ENCODE measurements at regions not wholly inside any gene's neighbourhood (a gene's known extent, or its start where the extent isn't known, plus 50 kb on each side); places are given as distances from the start of the nearest gene placed in this dataset.

DNA sequence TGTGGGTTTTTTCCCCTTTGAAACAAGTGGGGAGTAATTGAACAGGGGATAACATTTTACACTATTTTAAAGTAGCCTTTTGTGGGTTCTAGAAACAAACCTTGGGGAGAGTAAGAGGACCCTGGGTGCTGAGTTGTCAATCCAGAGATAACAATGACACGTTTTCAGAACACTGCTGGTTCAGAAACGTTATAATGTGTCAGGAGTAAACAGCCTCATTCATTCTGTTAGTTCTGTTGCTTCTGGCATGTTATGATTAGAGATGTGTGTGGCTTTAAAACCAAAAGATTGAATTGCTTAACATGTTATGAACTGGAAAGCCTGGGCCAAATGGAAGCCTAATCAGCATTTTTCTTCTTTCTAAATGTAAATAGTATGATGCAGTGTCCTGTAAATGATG is 680.5 kb upstream of the NOVA1 start:
- TF ChIP-seq, protein P1, sequence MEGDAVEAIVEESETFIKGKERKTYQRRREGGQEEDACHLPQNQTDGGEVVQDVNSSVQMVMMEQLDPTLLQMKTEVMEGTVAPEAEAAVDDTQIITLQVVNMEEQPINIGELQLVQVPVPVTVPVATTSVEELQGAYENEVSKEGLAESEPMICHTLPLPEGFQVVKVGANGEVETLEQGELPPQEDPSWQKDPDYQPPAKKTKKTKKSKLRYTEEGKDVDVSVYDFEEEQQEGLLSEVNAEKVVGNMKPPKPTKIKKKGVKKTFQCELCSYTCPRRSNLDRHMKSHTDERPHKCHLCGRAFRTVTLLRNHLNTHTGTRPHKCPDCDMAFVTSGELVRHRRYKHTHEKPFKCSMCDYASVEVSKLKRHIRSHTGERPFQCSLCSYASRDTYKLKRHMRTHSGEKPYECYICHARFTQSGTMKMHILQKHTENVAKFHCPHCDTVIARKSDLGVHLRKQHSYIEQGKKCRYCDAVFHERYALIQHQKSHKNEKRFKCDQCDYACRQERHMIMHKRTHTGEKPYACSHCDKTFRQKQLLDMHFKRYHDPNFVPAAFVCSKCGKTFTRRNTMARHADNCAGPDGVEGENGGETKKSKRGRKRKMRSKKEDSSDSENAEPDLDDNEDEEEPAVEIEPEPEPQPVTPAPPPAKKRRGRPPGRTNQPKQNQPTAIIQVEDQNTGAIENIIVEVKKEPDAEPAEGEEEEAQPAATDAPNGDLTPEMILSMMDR (IDR thresholded peaks at IDR 0.05), result no peak
- TF ChIP-seq POLR2A (IDR thresholded peaks at IDR 0.05), result no peak

All from heart left ventricle (tissue), 13 donors.